ENCODE measurements at regions not wholly inside any gene's neighbourhood (a gene's known extent, or its start where the extent isn't known, plus 50 kb on each side); places are given as distances from the start of the nearest gene placed in this dataset.

GRCh38 chr6:11662323-11662722 is 116.3 kb downstream of the ADTRP start:
- ChIA-PET POLR2A (no interaction called here), CTCF (ENCODE audit: low intra/inter-chr PET ratio) (interaction anchor here (0.6 kb wide), 1 partner anchor 605 kb away, joined by 3 read pairs; no protein-coding TSS in a partner anchor)
- FAIRE-seq (no peak), ATAC-seq (no peak), DNase-seq (ENCODE audit: extremely low read depth in 1 of 4, low spot score in 3 of 4) (no peak)
- no peaks in the 10 kb centered on the region for H3K4me1 ChIP-seq (replicated peaks in 1 of 2; ENCODE audit: control insufficient read depth in 2 of 2, insufficient read depth in 2 of 2, low read length in 2 of 2)
- in situ Hi-C loops (cut with MboI): no loop called here
- H4K20me1 ChIP-seq (replicated peaks; ENCODE audit: control insufficient read depth, insufficient read depth, low read length): no peaks in the 10 kb centered on the region
- H3K9me3 ChIP-seq (replicated peaks; ENCODE audit: control insufficient read depth, insufficient read depth, low read depth, low read length): no peaks in the 10 kb centered on the region
- H3K79me2 ChIP-seq (ENCODE audit: control insufficient read depth, insufficient read depth, low read length): no peaks in the 10 kb centered on the region
- no peak overlapping the region for H3K4me2 ChIP-seq (ENCODE audit: insufficient read depth, low read length)
- H3K36me3 ChIP-seq (ENCODE audit: control insufficient read depth, insufficient read depth, low read length): no peaks in the 10 kb centered on the region
- H3K9me1 ChIP-seq (ENCODE audit: control insufficient read depth, insufficient read depth, low read length): no peaks in the 10 kb centered on the region
- no TSS peak for BruUV-seq (replicated peaks)
- peaks cover 0 to 2% of the 10 kb centered on the region in 2 experiments; a peak in 2 of 5 replicates for H3K27me3 ChIP-seq (ENCODE audit: control insufficient read depth in 2 of 2, insufficient read depth in 2 of 2, low read length in 2 of 2)
- 0% methylated on average over 1 of the region's 1 CpG for WGBS (ENCODE audit: insufficient coverage, low coverage, missing lambda C conversion rate)
- no peak overlapping the region for H2AFZ ChIP-seq (ENCODE audit: low read depth, low read length)
- H3K4me3 ChIP-seq: no peak overlapping the region
- no peak overlapping the region for H3K9ac ChIP-seq (ENCODE audit: insufficient read depth in 1 of 2, low read depth in 2 of 2, low read length in 2 of 2)
- intact Hi-C loops (cut with micrococcal nuclease): no loop called here
- H3K27ac ChIP-seq (ENCODE audit: extremely low read depth, low read depth, low read length): no peak overlapping the region
- no peak for TF ChIP-seq GTF2B (IDR thresholded peaks at IDR 0.05; ENCODE audit: extremely low read depth, insufficient read length)
- no peak for TF ChIP-seq SMAD3 (CRISPR knock-in tag; conservative IDR thresholded peaks at IDR 0.05)
- TF ChIP-seq SMARCB1 (IDR thresholded peaks at IDR 0.05; ENCODE audit: insufficient read length, low read depth): no peak
- TF ChIP-seq SFPQ (IDR thresholded peaks at IDR 0.05; ENCODE audit: low read depth, low read length): no peak
- no peak for TF ChIP-seq ARHGAP35 (IDR thresholded peaks at IDR 0.05; ENCODE audit: partially characterized antibody)
- no peak for TF ChIP-seq VEZF1 (CRISPR knock-in tag; IDR thresholded peaks at IDR 0.05)
- TF ChIP-seq ELK1 (CRISPR knock-in tag; IDR thresholded peaks at IDR 0.05): no peak
- TF ChIP-seq ZNF592 (IDR thresholded peaks at IDR 0.05): no peak
- TF ChIP-seq CCNT2 (IDR thresholded peaks at IDR 0.05; ENCODE audit: borderline replicate concordance, extremely low read depth, insufficient read length, low read depth, low read length): no peak

All from K562 (cell line).